Mammary epithelial cell (primary cell): ENCODE measurements at regions not wholly inside any gene's neighbourhood (a gene's known extent, or its start where the extent isn't known, plus 50 kb on each side); places are given as distances from the start of the nearest gene placed in this dataset.

Experiments used
- CTCF ChIP-seq, 2 donors: IDR thresholded peaks in 1 of 2; conservative IDR thresholded peaks in 1 of 2; 2 replicates each; pipeline ENCODE4 v1.5.1; 2011 to 2012; ENCODE audit warnings: inconsistent platforms in 2 of 2, low read length in 2 of 2, mild to moderate bottlenecking in 2 of 2, control low read depth in 1 of 2, low read depth in 1 of 2; ENCODE audit not compliant: insufficient read depth in 1 of 2; ENCODE audit errors: extremely low read depth in 1 of 2
- EZH2 ChIP-seq: IDR thresholded peaks from 2 replicates; pipeline ENCODE4 v1.6.1; 2012; ENCODE audit warnings: low read length, inconsistent platforms, borderline replicate concordance

- TF ChIP-seq CTCF (conservative IDR thresholded peaks at IDR 0.05 in 1 of 2, IDR thresholded peaks at IDR 0.05 in 1 of 2; ENCODE audit: extremely low read depth in 1 of 2, insufficient read depth in 1 of 2, low read depth in 1 of 2, low read length in 2 of 2) (no peak), EZH2 (no peak)
These were observed 114.6 kb downstream of the MRPL36 start for GRCh38 chr5:1685066-1685465.
